ENCODE measurements at regions not wholly inside any gene's neighbourhood (a gene's known extent, or its start where the extent isn't known, plus 50 kb on each side); places are given as distances from the start of the nearest gene placed in this dataset.

GRCh38 chr12:75635606-75636444 is 124.4 kb upstream of the KRR1 start (continued):
- no peak for TF ChIP-seq ZNF260 (CRISPR knock-in tag; IDR thresholded peaks at IDR 0.05; ENCODE audit: borderline replicate concordance, low read depth)
- no peak for TF ChIP-seq ZNF143 (CRISPR knock-in tag; IDR thresholded peaks at IDR 0.05)
- TF ChIP-seq ZNF367 (CRISPR knock-in tag; IDR thresholded peaks at IDR 0.05; ENCODE audit: borderline replicate concordance) = no peak
- TF ChIP-seq ZNF878 (CRISPR knock-in tag; IDR thresholded peaks at IDR 0.05) = peak; percentile 85; the same call in 1 of the 2 replicates
- no peak for TF ChIP-seq SNAI1 (CRISPR knock-in tag; IDR thresholded peaks at IDR 0.05; ENCODE audit: borderline replicate concordance)
- TF ChIP-seq SNRNP70 (IDR thresholded peaks at IDR 0.05; ENCODE audit: low read depth, low read length) = no peak
- no peak for TF ChIP-seq ZNF652 (CRISPR knock-in tag; IDR thresholded peaks at IDR 0.05; ENCODE audit: borderline replicate concordance, low read depth)
- TF ChIP-seq KMT2B (CRISPR knock-in tag; IDR thresholded peaks at IDR 0.05) = no peak
- TF ChIP-seq TCF7L2 (IDR thresholded peaks at IDR 0.05; ENCODE audit: low read depth, low read length) = peak; percentile 86
- TF ChIP-seq ZBED4 (CRISPR knock-in tag; IDR thresholded peaks at IDR 0.05; ENCODE audit: borderline replicate concordance) = peak; percentile 44; the same call in 1 of the 2 replicates
- TF ChIP-seq PRPF4 (IDR thresholded peaks at IDR 0.05; ENCODE audit: low read depth, low read length, poor library complexity, severe bottlenecking) = no peak
- no peak for TF ChIP-seq ELF4 (CRISPR knock-in tag; IDR thresholded peaks at IDR 0.05; ENCODE audit: borderline replicate concordance)
- TF ChIP-seq BCL3 (CRISPR knock-in tag; IDR thresholded peaks at IDR 0.05) = no peak
- peak; percentile 24; the same call in 1 of the 2 replicates for TF ChIP-seq YEATS2 (CRISPR knock-in tag; IDR thresholded peaks at IDR 0.05; ENCODE audit: borderline replicate concordance)
- no peak for TF ChIP-seq SMAD1 (CRISPR knock-in tag; IDR thresholded peaks at IDR 0.05; ENCODE audit: borderline replicate concordance, low read depth)
- TF ChIP-seq GRHL1 (CRISPR knock-in tag; conservative IDR thresholded peaks at IDR 0.05) = no peak
- 0 out of 2 replicates have a peak, but pooled peaks have one; percentile 40 for TF ChIP-seq ZNF205 (CRISPR knock-in tag; IDR thresholded peaks at IDR 0.05)
- no peak for TF ChIP-seq THAP8 (CRISPR knock-in tag; IDR thresholded peaks at IDR 0.05; ENCODE audit: borderline replicate concordance)
- TF ChIP-seq ZNF724P (CRISPR knock-in tag; IDR thresholded peaks at IDR 0.05; ENCODE audit: borderline replicate concordance) = no peak
- no peak for TF ChIP-seq SP4 (CRISPR knock-in tag; IDR thresholded peaks at IDR 0.05)
- TF ChIP-seq ZKSCAN1 (IDR thresholded peaks at IDR 0.05; ENCODE audit: low read length) = no peak
- no peak for TF ChIP-seq SNAPC5 (CRISPR knock-in tag; IDR thresholded peaks at IDR 0.05; ENCODE audit: borderline replicate concordance)
